ENCODE measurements at regions not wholly inside any gene's neighbourhood (a gene's known extent, or its start where the extent isn't known, plus 50 kb on each side); places are given as distances from the start of the nearest gene placed in this dataset.
"Not testable (repeated sequence)": the region's sequence is repeated elsewhere in the genome, so short reads cannot be mapped to it uniquely, and the experiment has no call there.

DNA sequence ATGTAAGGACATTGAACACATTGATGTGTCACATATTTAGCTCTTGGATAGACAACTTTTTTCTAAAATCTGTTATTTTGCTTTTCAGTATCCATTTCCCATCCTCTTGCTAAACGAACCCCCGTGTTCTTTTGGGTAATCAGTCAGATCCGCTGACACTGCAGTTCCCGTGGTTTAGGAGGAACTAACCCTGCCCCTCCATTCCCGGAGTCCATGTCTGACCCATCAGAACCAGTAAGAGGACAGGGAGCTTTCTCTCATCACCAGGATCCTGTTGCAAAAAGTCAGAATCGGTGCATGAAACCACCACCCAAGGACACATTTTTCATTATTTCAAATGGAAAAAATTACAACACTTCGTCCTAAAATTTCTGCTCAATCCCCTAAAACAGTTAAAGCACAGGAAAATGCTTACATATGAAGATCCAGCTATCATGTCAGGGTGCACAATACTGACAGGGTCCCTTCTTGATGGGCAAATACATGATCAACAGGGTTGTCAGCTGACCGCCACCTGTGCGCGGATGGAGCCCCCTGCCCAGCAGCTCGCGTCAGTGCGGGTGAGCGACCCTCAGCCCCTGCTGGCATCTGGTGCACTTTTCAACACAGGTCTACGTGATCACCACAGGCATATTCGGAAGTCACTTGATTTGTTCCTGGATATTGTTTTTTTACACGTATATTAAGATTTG, 276.8 kb downstream of the ADGRD1 start:
- Histone ChIP-seq H3K36me3 (ENCODE audit: insufficient read depth, low read length) (no peaks in the 10 kb centered on the region), H3K9me3 (ENCODE audit: control insufficient read depth, insufficient read depth, low read length) (no peaks in the 10 kb centered on the region), H3K9ac (ENCODE audit: low read depth, low read length) (peak overlapping the region; percentile 4; the same call in 1 of the 2 replicates), H3K4me1 (ENCODE audit: insufficient read depth, low read length) (peaks cover 8% of the 10 kb centered on the region; the same call in 1 of the 2 replicates)

DNA sequence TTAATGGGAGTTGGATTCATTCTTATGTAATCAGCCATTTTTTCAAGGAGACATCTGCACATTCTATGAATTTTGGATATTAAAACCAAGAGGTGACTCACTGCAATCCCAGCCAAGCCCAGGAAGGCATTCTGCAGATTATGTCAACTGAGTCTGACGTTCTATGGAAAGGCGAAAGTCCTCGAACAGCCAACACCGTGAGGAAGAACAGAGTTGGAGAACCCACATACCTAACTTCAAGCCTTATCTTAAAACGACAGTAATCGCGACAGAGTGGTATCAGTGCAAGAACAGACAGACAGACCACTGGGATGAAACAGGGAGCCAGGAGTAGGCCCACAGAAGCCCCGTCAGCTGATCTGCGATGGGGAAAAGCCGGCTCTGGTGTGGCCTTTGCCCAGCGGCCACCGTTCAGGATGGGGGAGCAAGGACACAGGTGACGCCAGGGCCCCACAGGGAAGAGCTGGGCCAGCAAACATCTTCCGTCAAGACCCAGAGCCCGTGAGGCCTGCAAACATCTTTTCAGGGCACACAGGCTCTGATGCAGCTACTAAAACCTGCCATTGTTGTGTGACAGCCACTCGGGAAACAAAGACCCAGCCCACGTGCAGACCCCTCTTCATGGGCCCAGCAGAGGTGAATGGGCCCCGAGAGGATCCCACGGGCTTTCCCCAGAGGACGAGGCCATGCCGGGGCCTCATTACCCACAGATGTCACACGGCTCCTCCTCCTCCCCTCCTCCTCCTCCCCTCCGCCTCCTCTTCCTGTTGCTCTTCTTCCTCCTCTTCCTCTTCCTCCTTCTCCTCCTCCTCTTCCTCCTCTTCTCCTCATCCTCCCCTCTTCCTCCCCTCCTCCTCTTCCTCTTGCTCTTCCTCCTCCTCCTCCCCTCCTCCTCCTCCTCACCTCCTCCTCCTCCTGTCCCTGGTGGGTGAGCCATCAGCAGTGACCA, 277.6 kb downstream of the ADGRD1 start:
- H3K9me3 ChIP-seq (ENCODE audit: control insufficient read depth, insufficient read depth, low read length): no peaks in the 10 kb centered on the region
- peaks cover 8% of the 10 kb centered on the region; the same call in 1 of the 2 replicates for H3K4me1 ChIP-seq (ENCODE audit: insufficient read depth, low read length)
- no peaks in the 10 kb centered on the region for H3K36me3 ChIP-seq (ENCODE audit: insufficient read depth, low read length)
- H3K9ac ChIP-seq (ENCODE audit: low read depth, low read length): no peak overlapping the region

DNA sequence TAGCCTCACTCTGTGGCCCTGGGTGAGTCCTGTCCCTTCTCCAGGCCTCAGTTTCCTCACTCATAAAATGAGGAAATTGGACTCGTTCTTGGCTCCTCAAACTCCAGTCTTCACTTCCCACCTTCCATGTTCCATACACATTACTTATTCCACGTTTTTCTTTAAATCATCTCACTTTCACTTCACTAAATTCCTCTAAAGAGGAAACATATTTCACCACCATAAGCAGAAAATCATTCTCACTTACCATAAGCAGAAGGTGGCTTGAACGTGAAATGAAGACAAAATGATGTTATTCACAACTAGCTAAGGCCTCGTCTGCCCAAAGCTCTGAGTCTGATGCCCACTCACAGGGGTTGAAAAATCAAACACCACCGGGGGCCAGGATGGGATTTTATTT, 278.3 kb downstream of the ADGRD1 start:
- no peaks in the 10 kb centered on the region for H3K36me3 ChIP-seq (ENCODE audit: insufficient read depth, low read length)
- H3K4me1 ChIP-seq (ENCODE audit: insufficient read depth, low read length): peaks cover 8% of the 10 kb centered on the region; the same call in 1 of the 2 replicates
- H3K9ac ChIP-seq (ENCODE audit: low read depth, low read length): no peak overlapping the region
- H3K9me3 ChIP-seq (ENCODE audit: control insufficient read depth, insufficient read depth, low read length): no peaks in the 10 kb centered on the region

DNA sequence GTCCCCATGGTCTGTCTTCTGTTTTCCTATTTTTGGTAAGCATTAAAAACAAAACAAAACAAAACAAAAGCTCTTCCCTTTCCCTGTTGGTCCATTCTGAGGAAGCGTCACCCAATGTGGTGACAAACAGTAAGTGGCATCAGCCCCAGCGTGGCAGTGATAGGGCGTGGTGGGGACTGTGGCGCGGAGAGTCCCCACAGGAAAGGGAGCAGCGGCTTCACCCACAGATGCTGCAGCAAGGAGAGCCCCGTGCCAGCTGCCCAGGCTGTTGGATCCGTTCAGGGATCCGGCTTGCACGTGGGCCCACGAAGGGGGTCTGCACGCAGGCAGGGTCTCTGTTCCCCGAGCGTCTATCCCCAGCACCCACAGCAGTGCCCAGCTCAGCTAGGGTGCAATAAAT, 279.2 kb downstream of the ADGRD1 start:
- H3K36me3 ChIP-seq (ENCODE audit: insufficient read depth, low read length); H3K4me1 ChIP-seq (ENCODE audit: insufficient read depth, low read length); H3K9ac ChIP-seq (ENCODE audit: low read depth, low read length); H3K9me3 ChIP-seq (ENCODE audit: control insufficient read depth, insufficient read depth, low read length): not testable (repeated sequence)

GRCh38 chr12:131233850-131234789, 280.4 kb downstream of the ADGRD1 start:
- H3K9ac ChIP-seq (ENCODE audit: low read depth, low read length); H3K9me3 ChIP-seq (ENCODE audit: control insufficient read depth, insufficient read depth, low read length); H3K36me3 ChIP-seq (ENCODE audit: insufficient read depth, low read length); H3K4me1 ChIP-seq (ENCODE audit: insufficient read depth, low read length): not testable (repeated sequence)

GRCh38 chr12:131234841-131235271, 281.1 kb downstream of the ADGRD1 start:
- not testable (repeated sequence) for H3K9me3 ChIP-seq (ENCODE audit: control insufficient read depth, insufficient read depth, low read length); H3K9ac ChIP-seq (ENCODE audit: low read depth, low read length); H3K4me1 ChIP-seq (ENCODE audit: insufficient read depth, low read length); H3K36me3 ChIP-seq (ENCODE audit: insufficient read depth, low read length)

GRCh38 chr12:131235871-131236271, 282.2 kb downstream of the ADGRD1 start:
- Histone ChIP-seq H3K9ac (ENCODE audit: low read depth, low read length) (no peak overlapping the region), H3K4me1 (ENCODE audit: insufficient read depth, low read length) (no peaks in the 10 kb centered on the region), H3K36me3 (ENCODE audit: insufficient read depth, low read length) (no peaks in the 10 kb centered on the region)

GRCh38 chr12:131239384-131240094, 285.8 kb downstream of the ADGRD1 start:
- no peaks in the 10 kb centered on the region for H3K36me3 ChIP-seq (ENCODE audit: insufficient read depth, low read length)
- H3K9me3 ChIP-seq (ENCODE audit: control insufficient read depth, insufficient read depth, low read length): peaks cover 7% of the 10 kb centered on the region; the same call in 1 of the 2 replicates
- no peak overlapping the region for H3K9ac ChIP-seq (ENCODE audit: low read depth, low read length)
- H3K4me1 ChIP-seq (ENCODE audit: insufficient read depth, low read length): no peaks in the 10 kb centered on the region

More at GRCh38 chr12:131235871-131236271, 282.2 kb downstream of the ADGRD1 start:
- no peaks in the 10 kb centered on the region for H3K9me3 ChIP-seq (ENCODE audit: control insufficient read depth, insufficient read depth, low read length)

DNA sequence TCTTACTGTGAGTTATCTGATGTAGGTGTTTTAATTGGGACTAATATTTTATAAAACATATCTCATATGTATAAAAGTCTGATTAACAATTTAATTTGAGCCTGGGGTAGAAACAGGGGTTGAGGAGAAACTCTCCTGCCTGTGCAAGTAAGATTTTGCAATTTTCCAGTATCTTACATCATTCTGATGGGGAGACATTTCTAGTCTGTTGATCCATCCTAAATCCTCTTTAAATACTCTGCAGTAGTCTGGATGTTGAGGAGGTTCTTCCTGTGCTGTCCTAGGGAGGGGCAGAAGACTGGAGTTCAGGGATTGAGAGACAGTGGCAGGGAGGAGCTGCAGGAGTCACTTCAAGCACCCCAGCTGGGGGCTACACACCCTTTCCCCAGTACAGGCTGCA, 287.8 kb downstream of the ADGRD1 start:
- H3K9me3 ChIP-seq (ENCODE audit: control insufficient read depth, insufficient read depth, low read length): peaks cover 7% of the 10 kb centered on the region; the same call in 1 of the 2 replicates

GRCh38 chr12:131242741-131243496, 289.2 kb downstream of the ADGRD1 start:
- no peaks in the 10 kb centered on the region for H3K4me1 ChIP-seq (ENCODE audit: insufficient read depth, low read length)
- H3K9me3 ChIP-seq (ENCODE audit: control insufficient read depth, insufficient read depth, low read length): peaks cover 7% of the 10 kb centered on the region; the same call in 1 of the 2 replicates
- H3K36me3 ChIP-seq (ENCODE audit: insufficient read depth, low read length): no peaks in the 10 kb centered on the region
- H3K9ac ChIP-seq (ENCODE audit: low read depth, low read length): no peak overlapping the region

More for the DNA sequence above, 287.8 kb downstream of the ADGRD1 start:
- Histone ChIP-seq H3K4me1 (ENCODE audit: insufficient read depth, low read length) (no peaks in the 10 kb centered on the region), H3K9ac (ENCODE audit: low read depth, low read length) (no peak overlapping the region), H3K36me3 (ENCODE audit: insufficient read depth, low read length) (no peaks in the 10 kb centered on the region)

DNA sequence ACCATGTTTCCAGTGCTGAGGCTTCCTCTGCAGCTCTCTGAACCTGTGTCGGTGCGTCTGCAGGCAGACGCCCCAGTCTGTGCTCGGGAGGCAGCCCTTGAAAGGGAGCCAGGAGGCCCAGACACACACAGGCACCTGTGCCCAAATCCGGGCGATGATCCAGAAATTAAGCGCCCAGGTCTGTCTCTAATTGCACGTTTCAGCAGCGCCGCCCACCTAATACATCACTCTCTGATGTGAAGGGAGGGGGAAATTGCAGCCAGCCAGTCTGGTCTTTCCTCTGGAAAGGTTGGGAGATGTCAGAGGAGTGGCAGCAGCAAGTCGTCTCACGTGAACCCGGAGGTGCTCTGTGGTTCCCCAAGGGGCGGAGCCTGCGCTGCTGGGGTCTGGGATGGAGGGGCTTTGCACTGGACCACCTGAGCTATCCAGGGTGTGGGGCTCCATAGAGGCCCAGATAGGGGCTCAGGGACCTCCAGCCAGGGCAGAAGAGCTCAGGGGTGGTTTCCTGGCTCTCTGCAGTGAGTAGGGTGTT, 290.5 kb downstream of the ADGRD1 start:
- not testable (repeated sequence) for H3K36me3 ChIP-seq (ENCODE audit: insufficient read depth, low read length); H3K4me1 ChIP-seq (ENCODE audit: insufficient read depth, low read length); H3K9ac ChIP-seq (ENCODE audit: low read depth, low read length); H3K9me3 ChIP-seq (ENCODE audit: control insufficient read depth, insufficient read depth, low read length)

- not testable (repeated sequence) for H3K9me3 ChIP-seq (ENCODE audit: control insufficient read depth, insufficient read depth, low read length); H3K36me3 ChIP-seq (ENCODE audit: insufficient read depth, low read length); H3K4me1 ChIP-seq (ENCODE audit: insufficient read depth, low read length); H3K9ac ChIP-seq (ENCODE audit: low read depth, low read length)
These were observed 291.5 kb downstream of the ADGRD1 start for GRCh38 chr12:131245161-131245560.

Measured in ES-I3 (cell line).